Vagina (tissue), 2 donors: ENCODE measurements at regions not wholly inside any gene's neighbourhood (a gene's known extent, or its start where the extent isn't known, plus 50 kb on each side); places are given as distances from the start of the nearest gene placed in this dataset.

ENCODE experiments used
- POLR2A ChIP-seq, 2 donors: fragments of 450-650 bp; IDR thresholded peaks; one replicate each; pipeline ENCODE4 v1.6.1; 2017; ENCODE audit warnings: antibody characterized with exemption in 2 of 2, mild to moderate bottlenecking in 2 of 2, moderate library complexity in 2 of 2
- POLR2AphosphoS5 ChIP-seq, 2 donors: sonication (generic); formaldehyde crosslinking; IDR thresholded peaks; one replicate each; pipeline ENCODE4 v1.9.0; 2017; ENCODE audit warnings: antibody characterized with exemption in 2 of 2, mild to moderate bottlenecking in 2 of 2, low read depth in 1 of 2; ENCODE audit not compliant: insufficient read depth in 1 of 2
- TF ChIP-seq, protein P1 (sequence below), 3 experiments: fragments of 450-650 bp in 2 of 3; fragments of 200-600 bp in 1 of 3; sonication (generic) in 1 of 3; IDR thresholded peaks; one replicate each; pipeline ENCODE4 v1.5.1; 2017 to 2019; ENCODE audit warnings: antibody characterized with exemption in 3 of 3, mild to moderate bottlenecking in 2 of 3, moderate library complexity in 2 of 3

DNA sequence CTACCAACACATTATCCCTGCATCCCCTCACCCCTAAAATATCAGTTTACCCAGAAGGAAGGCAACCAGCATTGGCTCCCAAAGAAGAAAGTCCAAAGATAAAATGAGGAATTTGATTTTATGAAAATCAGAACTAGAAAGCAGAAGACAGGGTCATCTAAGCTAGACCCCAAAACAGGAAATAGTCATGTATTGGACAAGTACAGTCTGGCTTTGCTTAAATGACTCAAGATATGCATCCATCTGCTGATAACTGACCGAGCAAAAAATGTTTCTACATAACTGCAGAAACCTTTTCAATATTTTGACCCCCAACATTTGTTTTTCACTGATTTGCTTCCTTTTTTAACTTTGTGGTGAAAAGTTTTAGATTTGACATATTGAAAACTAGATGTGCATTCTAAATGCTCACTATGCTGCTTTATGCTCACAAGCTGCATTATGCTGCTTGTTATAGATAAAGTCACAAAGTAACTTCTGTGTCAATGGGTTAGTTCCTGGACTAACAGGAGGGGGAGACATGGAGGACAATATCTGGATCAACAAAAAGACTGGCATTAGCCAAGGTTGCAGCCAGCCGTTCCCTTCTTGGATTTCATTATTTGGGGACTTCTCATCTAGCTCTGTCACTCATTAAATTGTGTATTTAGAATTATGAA lies 227.0 kb downstream of the INHBA start:
- TF ChIP-seq, protein P1, sequence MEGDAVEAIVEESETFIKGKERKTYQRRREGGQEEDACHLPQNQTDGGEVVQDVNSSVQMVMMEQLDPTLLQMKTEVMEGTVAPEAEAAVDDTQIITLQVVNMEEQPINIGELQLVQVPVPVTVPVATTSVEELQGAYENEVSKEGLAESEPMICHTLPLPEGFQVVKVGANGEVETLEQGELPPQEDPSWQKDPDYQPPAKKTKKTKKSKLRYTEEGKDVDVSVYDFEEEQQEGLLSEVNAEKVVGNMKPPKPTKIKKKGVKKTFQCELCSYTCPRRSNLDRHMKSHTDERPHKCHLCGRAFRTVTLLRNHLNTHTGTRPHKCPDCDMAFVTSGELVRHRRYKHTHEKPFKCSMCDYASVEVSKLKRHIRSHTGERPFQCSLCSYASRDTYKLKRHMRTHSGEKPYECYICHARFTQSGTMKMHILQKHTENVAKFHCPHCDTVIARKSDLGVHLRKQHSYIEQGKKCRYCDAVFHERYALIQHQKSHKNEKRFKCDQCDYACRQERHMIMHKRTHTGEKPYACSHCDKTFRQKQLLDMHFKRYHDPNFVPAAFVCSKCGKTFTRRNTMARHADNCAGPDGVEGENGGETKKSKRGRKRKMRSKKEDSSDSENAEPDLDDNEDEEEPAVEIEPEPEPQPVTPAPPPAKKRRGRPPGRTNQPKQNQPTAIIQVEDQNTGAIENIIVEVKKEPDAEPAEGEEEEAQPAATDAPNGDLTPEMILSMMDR (IDR thresholded peaks at IDR 0.05) = no peak
- no peak for TF ChIP-seq POLR2A (IDR thresholded peaks at IDR 0.05)
- TF ChIP-seq POLR2AphosphoS5 (IDR thresholded peaks at IDR 0.05; ENCODE audit: insufficient read depth in 1 of 2, low read depth in 1 of 2) = no peak
